Spleen (tissue), 7 donors: ENCODE measurements at regions not wholly inside any gene's neighbourhood (a gene's known extent, or its start where the extent isn't known, plus 50 kb on each side); places are given as distances from the start of the nearest gene placed in this dataset.

Experiments used
- CTCF ChIP-seq, 11 experiments: fragments of 200-600 bp in 7 of 11; fragments of 450-650 bp in 4 of 11; sonication (generic) in 4 of 11; IDR thresholded peaks in 8 of 11; conservative IDR thresholded peaks in 3 of 11; 1 replicate in 7 of 11; 2 replicates in 4 of 11; pipeline versions ENCODE4 v1.4.0 to v1.8.0; 2016 to 2021; ENCODE audit warnings: antibody characterized with exemption in 11 of 11, inconsistent platforms in 4 of 11, mild to moderate bottlenecking in 1 of 11
- POLR2A ChIP-seq, 3 donors: fragments of 450-650 bp; IDR thresholded peaks; one replicate each; pipeline ENCODE4 v1.5.1; 2017; ENCODE audit warnings: antibody characterized with exemption in 3 of 3, mild to moderate bottlenecking in 1 of 3
- donor health status: DM: no; HTN: no; CAD: no; lungs with moderate emphysema.
- donor health status: DM: no; HTN: no; CAD: no.
- donor health status: DM: no; HTN: no; CAD: no.

GRCh38 chr1:60458111-60458510 is 384.5 kb upstream of the C1orf87 start:
- TF ChIP-seq CTCF (IDR thresholded peaks at IDR 0.05 in 8 of 11, conservative IDR thresholded peaks at IDR 0.05 in 3 of 11) (no peak), POLR2A (IDR thresholded peaks at IDR 0.05) (no peak)
